Pancreas (tissue), 10 donors: ENCODE measurements at regions not wholly inside any gene's neighbourhood (a gene's known extent, or its start where the extent isn't known, plus 50 kb on each side); places are given as distances from the start of the nearest gene placed in this dataset.

ENCODE experiments used
- ATAC-seq, 4 donors: fragments of 200-7000 bp; cut with Tn5 transposase; one replicate each; pipeline versions ENCODE4 v1.8.0 to v1.9.1; 2020; ENCODE audit warnings: mild to moderate bottlenecking in 4 of 4, moderate library complexity in 4 of 4
- DNase-seq, 6 donors: peaks; one replicate each; pipeline ENCODE4 v3.0.0-alpha.2; 2020
- FAIRE-seq: peaks from 2 replicates; lab custom pipeline; 2012; peaks lifted over from hg19 to GRCh38; lab: Jason Lieb, UNC
- H3K27ac ChIP-seq, 4 donors: fragments of 200-600 bp; sonication (generic); 1 replicate in 3 of 4; 2 replicates in 1 of 4; pipeline versions ENCODE4 v1.5.0 to v1.8.0; 2020
- H3K27me3 ChIP-seq, 4 donors: fragments of 200-600 bp; one replicate each; pipeline ENCODE4 v1.8.0; 2021
- H3K36me3 ChIP-seq, 3 donors: fragments of 200-600 bp; sonication (generic) in 1 of 3; one replicate each; pipeline versions ENCODE4 v1.5.0 to v1.8.0; 2020 to 2021
- H3K4me1 ChIP-seq, 3 donors: fragments of 200-600 bp; one replicate each; pipeline ENCODE4 v1.8.0; 2021
- H3K4me3 ChIP-seq, 4 donors: fragments of 200-600 bp; sonication (generic) in 2 of 4; one replicate each; pipeline versions ENCODE4 v1.5.0 to v1.8.0; 2020 to 2021
- H3K9me3 ChIP-seq, 4 donors: fragments of 200-600 bp; one replicate each; pipeline ENCODE4 v1.8.0; 2021
- WGBS, 2 donors: extraction: QIAGEN DNeasy Blood & Tissue Kit; methylation state at CpG; one replicate each; pipeline ENCODE4 v1.1.7; 2013; 5-methylcytosine and 5-hydroxymethylcytosine counted together
- intact Hi-C, 3 donors: fragments of 100-400 bp; cut with DNase I; formaldehyde crosslinking; loops; one replicate each; pipeline versions ENCODE4 v1.11.1 to v1.14.2; 2022
- TF ChIP-seq, protein P1 (sequence below), 4 donors: fragments of 200-600 bp; sonication (generic) in 3 of 4; IDR thresholded peaks; one replicate each; pipeline versions ENCODE4 v1.5.0 to v1.8.0; 2021; ENCODE audit warnings: antibody characterized with exemption in 4 of 4
- donor health status: healthy with polysubstance abuse.
- donor health status: DM: no; HTN: no; CAD: no; lungs with moderate emphysema.
- donor health status: DM: no; HTN: no; CAD: no.
- donor health status: control.
- donor health status: control.
- donor health status: Bipolar disorder and iron deficiency.
- donor health status: DM: yes; HTN: yes; CAD: no.
- donor health status: DM: no; HTN: no; CAD: no.
- donor health status: DM: no; HTN: no; CAD: no.
- donor health status: DM: yes; HTN: yes; CAD: no.

DNA sequence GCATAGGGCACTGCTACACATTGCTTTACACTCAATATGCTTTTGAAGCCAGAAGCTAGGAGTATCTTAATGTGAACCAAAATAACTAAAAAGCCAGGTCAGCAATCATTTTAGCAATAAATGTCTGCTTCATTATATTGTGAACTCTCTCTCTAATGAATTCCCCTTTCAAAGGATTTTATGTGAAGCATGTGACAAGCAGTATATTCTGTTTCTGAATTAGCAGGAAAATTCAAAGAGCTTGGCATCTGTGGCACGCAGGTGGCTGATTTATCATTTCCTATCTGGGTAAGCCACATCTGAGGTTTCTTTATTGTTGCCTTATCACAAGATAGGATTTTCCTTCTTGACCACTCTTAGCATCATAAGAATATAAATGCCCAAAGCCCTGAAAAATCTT lies 56.8 kb upstream of the KLF12 start:
- no peaks in the 10 kb centered on the region for H3K27me3 ChIP-seq
- H3K4me3 ChIP-seq: no peak overlapping the region
- no peaks in the 10 kb centered on the region for H3K4me1 ChIP-seq
- H3K9me3 ChIP-seq: no peaks in the 10 kb centered on the region
- 11 to 33% methylated on average over 1 of the region's 1 CpG for WGBS, 2 donors
- TF ChIP-seq, protein P1, sequence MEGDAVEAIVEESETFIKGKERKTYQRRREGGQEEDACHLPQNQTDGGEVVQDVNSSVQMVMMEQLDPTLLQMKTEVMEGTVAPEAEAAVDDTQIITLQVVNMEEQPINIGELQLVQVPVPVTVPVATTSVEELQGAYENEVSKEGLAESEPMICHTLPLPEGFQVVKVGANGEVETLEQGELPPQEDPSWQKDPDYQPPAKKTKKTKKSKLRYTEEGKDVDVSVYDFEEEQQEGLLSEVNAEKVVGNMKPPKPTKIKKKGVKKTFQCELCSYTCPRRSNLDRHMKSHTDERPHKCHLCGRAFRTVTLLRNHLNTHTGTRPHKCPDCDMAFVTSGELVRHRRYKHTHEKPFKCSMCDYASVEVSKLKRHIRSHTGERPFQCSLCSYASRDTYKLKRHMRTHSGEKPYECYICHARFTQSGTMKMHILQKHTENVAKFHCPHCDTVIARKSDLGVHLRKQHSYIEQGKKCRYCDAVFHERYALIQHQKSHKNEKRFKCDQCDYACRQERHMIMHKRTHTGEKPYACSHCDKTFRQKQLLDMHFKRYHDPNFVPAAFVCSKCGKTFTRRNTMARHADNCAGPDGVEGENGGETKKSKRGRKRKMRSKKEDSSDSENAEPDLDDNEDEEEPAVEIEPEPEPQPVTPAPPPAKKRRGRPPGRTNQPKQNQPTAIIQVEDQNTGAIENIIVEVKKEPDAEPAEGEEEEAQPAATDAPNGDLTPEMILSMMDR (IDR thresholded peaks at IDR 0.05): no peak
- intact Hi-C loops: no loop called here
- DNase-seq: no peak
- no peak for ATAC-seq
- H3K27ac ChIP-seq: no peak overlapping the region
- H3K36me3 ChIP-seq: no peaks in the 10 kb centered on the region
- no peak for FAIRE-seq

DNA sequence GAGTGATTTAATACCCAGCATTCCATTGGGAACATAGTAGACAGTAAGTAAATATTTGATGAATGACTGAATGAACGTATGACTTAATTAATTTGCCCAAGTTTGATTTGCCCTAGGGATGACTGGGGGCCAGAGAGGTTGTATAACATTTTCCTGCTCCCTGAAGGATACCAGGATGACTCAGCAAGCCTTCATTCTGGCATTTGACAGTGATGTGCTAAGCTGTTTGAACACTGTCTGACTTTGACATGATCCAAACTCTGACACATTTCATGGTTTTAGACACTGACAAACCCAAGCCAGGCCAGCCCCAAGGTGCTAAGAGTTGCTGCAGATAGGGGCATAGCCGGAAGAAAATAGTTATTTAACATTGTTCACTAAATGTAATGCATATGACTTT lies 53.4 kb upstream of the KLF12 start:
- Histone ChIP-seq H3K27ac (no peak overlapping the region), H3K4me3 (no peak overlapping the region), H3K9me3 (no peaks in the 10 kb centered on the region), H3K4me1 (no peaks in the 10 kb centered on the region), H3K36me3 (no peaks in the 10 kb centered on the region), H3K27me3 (no peaks in the 10 kb centered on the region)
- 59 to 60% methylated on average over 2 of the region's 2 CpGs for WGBS, 2 donors
- TF ChIP-seq, protein P1 (IDR thresholded peaks at IDR 0.05): no peak
- no peak for FAIRE-seq
- DNase-seq: no peak
- no peak for ATAC-seq
- intact Hi-C loops: no loop called here

DNA sequence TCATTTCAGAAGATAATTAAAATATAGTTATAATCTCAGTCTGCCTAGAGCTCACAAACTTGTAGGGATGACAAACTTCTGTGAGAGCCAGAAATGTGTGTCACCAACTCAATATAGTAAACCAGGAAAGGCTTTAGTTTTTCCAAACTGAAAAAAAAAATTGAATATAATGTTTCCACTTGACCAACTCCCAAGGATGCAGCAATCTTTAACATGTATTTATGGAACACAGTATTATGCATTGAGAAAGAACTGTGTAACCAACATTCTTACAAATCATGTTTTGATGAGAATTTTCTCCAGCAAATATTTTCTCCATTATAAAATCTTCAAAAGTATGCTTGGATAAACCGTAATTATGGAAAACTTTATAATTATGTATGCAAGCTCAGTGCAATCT lies 50.1 kb upstream of the KLF12 start:
- ATAC-seq: no peak
- Histone ChIP-seq H3K9me3 (no peaks in the 10 kb centered on the region), H3K4me1 (no peaks in the 10 kb centered on the region), H3K27ac (no peak overlapping the region), H3K27me3 (no peaks in the 10 kb centered on the region), H3K36me3 (no peaks in the 10 kb centered on the region), H3K4me3 (no peak overlapping the region)
- FAIRE-seq: no peak
- DNase-seq: no peak
- TF ChIP-seq, protein P1 (IDR thresholded peaks at IDR 0.05): no peak
- intact Hi-C loops: no loop called here
- WGBS, 2 donors: 69 to 87% methylated on average over 1 of the region's 1 CpG
